B cell (primary cell): ENCODE measurements at regions not wholly inside any gene's neighbourhood (a gene's known extent, or its start where the extent isn't known, plus 50 kb on each side); places are given as distances from the start of the nearest gene placed in this dataset.

Source experiments
- ATAC-seq: fragments of 200-7000 bp; cut with Tn5 transposase; one replicate; pipeline ENCODE4 v1.10.0; 2021; ENCODE audit warnings: low read depth, mild to moderate bottlenecking, moderate number of reproducible peaks, moderate library complexity
- CTCF ChIA-PET: fragments of 350-600 bp; sonication (Branson Sonifier 250); formaldehyde crosslinking; loops from one replicate; lab custom pipeline; 2021; ENCODE audit warnings: antibody characterized with exemption, inconsistent platforms; lab: Charles Lee
- POLR2A ChIA-PET: fragments of 350-600 bp; sonication (Branson Sonifier 250); formaldehyde crosslinking; loops from one replicate; lab custom pipeline; 2021; ENCODE audit warnings: antibody characterized with exemption; lab: Charles Lee
- DNase-seq: peaks from one replicate; pipeline ENCODE4 v3.0.0; 2013
- H2AFZ ChIP-seq: 2 replicates; pipeline ENCODE4 v1.6.1; 2012; ENCODE audit warnings: mild to moderate bottlenecking, low read depth, low read length; ENCODE audit not compliant: insufficient read depth, poor library complexity, severe bottlenecking
- H3K27ac ChIP-seq, 2 donors: 1 replicate in 1 of 2; 2 replicates in 1 of 2; pipeline ENCODE4 v1.5.1; 2012 to 2013; ENCODE audit warnings: low read length in 2 of 2, mild to moderate bottlenecking in 2 of 2, moderate library complexity in 1 of 2
- H3K27me3 ChIP-seq, 4 experiments: fragments of 200-600 bp in 1 of 4; sonication (generic) in 1 of 4; replicated peaks in 1 of 4; 1 replicate in 2 of 4; 2 replicates in 2 of 4; pipeline versions ENCODE4 v1.6.1 to v1.7.0; 2013 to 2016; ENCODE audit warnings: low read length in 3 of 4, mild to moderate bottlenecking in 2 of 4, mixed read lengths in 1 of 4, moderate library complexity in 1 of 4; ENCODE audit not compliant: insufficient read depth in 4 of 4, control insufficient read depth in 3 of 4; ENCODE audit errors: control extremely low read depth in 1 of 4
- H3K36me3 ChIP-seq, 2 experiments: replicated peaks in 1 of 2; 1 replicate in 1 of 2; 2 replicates in 1 of 2; pipeline versions ENCODE4 v1.6.1 to v1.7.1; 2013; ENCODE audit warnings: low read length in 1 of 2; ENCODE audit not compliant: insufficient read depth in 2 of 2, control insufficient read depth in 1 of 2; ENCODE audit errors: control extremely low read depth in 1 of 2, extremely low read depth in 1 of 2
- H3K4me1 ChIP-seq, 2 donors: fragments of 200-600 bp in 1 of 2; sonication (generic) in 1 of 2; 1 replicate in 1 of 2; 2 replicates in 1 of 2; pipeline versions ENCODE4 v1.5.1 to v1.6.1; 2013 to 2017; ENCODE audit warnings: low read length in 2 of 2; ENCODE audit not compliant: control insufficient read depth in 2 of 2, insufficient read depth in 2 of 2
- H3K4me2 ChIP-seq: replicated peaks from 2 replicates; pipeline ENCODE3; 2012; ENCODE audit warnings: mild to moderate bottlenecking, low read depth, low read length; ENCODE audit not compliant: poor library complexity, severe bottlenecking
- H3K4me3 ChIP-seq, 5 experiments: fragments of 200-600 bp in 1 of 5; sonication (generic) in 1 of 5; 1 replicate in 3 of 5; 2 replicates in 2 of 5; pipeline versions ENCODE4 v1.5.1 to v1.7.0; 2011 to 2016; ENCODE audit warnings: low read length in 4 of 5, mild to moderate bottlenecking in 4 of 5, low read depth in 2 of 5, control low read depth in 1 of 5, moderate library complexity in 1 of 5; ENCODE audit not compliant: insufficient read depth in 1 of 5; ENCODE audit errors: control extremely low read depth in 1 of 5, extremely low read depth in 1 of 5
- H3K79me2 ChIP-seq: fragments of 200-600 bp; sonication (generic); one replicate; pipeline ENCODE4 v1.6.0; 2016; ENCODE audit warnings: low read length; ENCODE audit not compliant: control insufficient read depth, insufficient read depth
- H3K9ac ChIP-seq: fragments of 200-600 bp; sonication (generic); 2 replicates; pipeline ENCODE4 v1.6.1; 2017; ENCODE audit warnings: mild to moderate bottlenecking, low read length, moderate library complexity
- H3K9me3 ChIP-seq, 3 donors: one replicate each; pipeline versions ENCODE4 v1.6.1 to v1.7.1; 2013; ENCODE audit warnings: low read length in 2 of 3; ENCODE audit not compliant: control insufficient read depth in 2 of 3, insufficient read depth in 1 of 3; ENCODE audit errors: control extremely low read depth in 1 of 3
- H4K20me1 ChIP-seq: 2 replicates; pipeline ENCODE4 v1.6.0; 2012; ENCODE audit warnings: mild to moderate bottlenecking, low read length; ENCODE audit not compliant: insufficient read depth, control insufficient read depth, poor library complexity, severe bottlenecking
- H3K27ac Mint-ChIP-seq: one replicate; pipeline ENCODE4 v1.8.0; 2021; ENCODE audit warnings: mixed read lengths
- H3K27me3 Mint-ChIP-seq: one replicate; pipeline ENCODE4 v1.8.0; 2021; ENCODE audit warnings: mixed read lengths
- H3K4me1 Mint-ChIP-seq: one replicate; pipeline ENCODE4 v1.8.0; 2021; ENCODE audit warnings: mixed read lengths
- H3K4me3 Mint-ChIP-seq: one replicate; pipeline ENCODE4 v1.8.0; 2021; ENCODE audit warnings: mixed read lengths
- H3K9me3 Mint-ChIP-seq: one replicate; pipeline ENCODE4 v1.8.0; 2022; ENCODE audit warnings: mixed read lengths; ENCODE audit not compliant: insufficient read depth
- CTCF ChIP-seq: fragments of 200-600 bp; IDR thresholded peaks from one replicate; pipeline ENCODE4 v1.8.0; 2022; ENCODE audit warnings: antibody characterized with exemption, mild to moderate bottlenecking
- EZH2 ChIP-seq: IDR thresholded peaks from 2 replicates; pipeline ENCODE4 v1.6.1; 2012; ENCODE audit warnings: borderline replicate concordance, low read depth, mild to moderate bottlenecking, moderate library complexity, low read length; ENCODE audit not compliant: insufficient read depth, poor library complexity, severe bottlenecking
- WGBS: methylation state at CpG from one replicate; pipeline ENCODE4 v1.1.5; 2013; ENCODE audit warnings: missing lambda C conversion rate; ENCODE audit not compliant: insufficient coverage; 5-methylcytosine and 5-hydroxymethylcytosine counted together
- intact Hi-C: fragments of 100-400 bp; cut with micrococcal nuclease; formaldehyde crosslinking; loops from one replicate; pipeline ENCODE4 v1.10.0; 2022

GRCh38 chr11:112663947-112664634 is 297.1 kb upstream of the NCAM1 start:
- ChIA-PET POLR2A (no interaction called here), CTCF (no interaction called here)
- H3K9me3 Mint-ChIP-seq: no peaks in the 10 kb centered on the region
- intact Hi-C loops: no loop called here
- Histone ChIP-seq H3K36me3 (no peaks in the 10 kb centered on the region), H3K9ac (no peak overlapping the region), H3K9me3 (no peaks in the 10 kb centered on the region), H3K4me2 (no peak overlapping the region), H3K4me1 (no peaks in the 10 kb centered on the region), H3K4me3 (no peak overlapping the region), H3K27me3 (no peaks in the 10 kb centered on the region), H4K20me1 (no peaks in the 10 kb centered on the region), H2AFZ (no peak overlapping the region), H3K27ac (no peak overlapping the region), H3K79me2 (no peaks in the 10 kb centered on the region)
- no peaks in the 10 kb centered on the region for H3K4me1 Mint-ChIP-seq
- no peak overlapping the region for H3K27ac Mint-ChIP-seq
- H3K27me3 Mint-ChIP-seq: peaks cover 5% of the 10 kb centered on the region
- 96% methylated on average over 2 of the region's 4 CpGs for WGBS
- no peak for ATAC-seq
- H3K4me3 Mint-ChIP-seq: no peak overlapping the region
- TF ChIP-seq CTCF (no peak), EZH2 (no peak)
- DNase-seq: no peak

- H3K4me3 ChIP-seq: no peak overlapping the region
- H3K4me1 ChIP-seq: no peaks in the 10 kb centered on the region
- H3K9me3 ChIP-seq: peaks cover 0 to 3% (median 0%) of the 10 kb centered on the region in 3 donors
- TF ChIP-seq CTCF (no peak), EZH2 (no peak)
- no peak overlapping the region for H3K27ac Mint-ChIP-seq
- H3K36me3 ChIP-seq: no peaks in the 10 kb centered on the region
- no peaks in the 10 kb centered on the region for H3K79me2 ChIP-seq
- DNase-seq (no peak), ATAC-seq (no peak)
- CTCF ChIA-PET: no interaction called here
- peaks cover under 1% of the 10 kb centered on the region for H3K27me3 Mint-ChIP-seq
- no peak overlapping the region for H3K9ac ChIP-seq
- WGBS: 84% methylated on average over 2 of the region's 2 CpGs
- POLR2A ChIA-PET: no interaction called here
- no peak overlapping the region for H3K4me3 Mint-ChIP-seq
- H2AFZ ChIP-seq: no peak overlapping the region
- H4K20me1 ChIP-seq: no peaks in the 10 kb centered on the region
- no peaks in the 10 kb centered on the region for H3K27me3 ChIP-seq
- no peak overlapping the region for H3K4me2 ChIP-seq
- H3K27ac ChIP-seq: no peak overlapping the region
- intact Hi-C loops: no loop called here
- no peaks in the 10 kb centered on the region for H3K4me1 Mint-ChIP-seq
- no peaks in the 10 kb centered on the region for H3K9me3 Mint-ChIP-seq
These were observed 295.9 kb upstream of the NCAM1 start for GRCh38 chr11:112665291-112665690.
